GM18873 (cell line): ENCODE measurements at regions not wholly inside any gene's neighbourhood (a gene's known extent, or its start where the extent isn't known, plus 50 kb on each side); places are given as distances from the start of the nearest gene placed in this dataset.

ENCODE experiments used
- ATAC-seq: cut with Tn5 transposase; IDR thresholded peaks from one replicate; pipeline ENCODE4 v1.9.1; 2021; ENCODE audit warnings: mild to moderate bottlenecking, moderate library complexity, moderate number of reproducible peaks; ENCODE audit not compliant: unreplicated experiment, low FRiP score

DNA sequence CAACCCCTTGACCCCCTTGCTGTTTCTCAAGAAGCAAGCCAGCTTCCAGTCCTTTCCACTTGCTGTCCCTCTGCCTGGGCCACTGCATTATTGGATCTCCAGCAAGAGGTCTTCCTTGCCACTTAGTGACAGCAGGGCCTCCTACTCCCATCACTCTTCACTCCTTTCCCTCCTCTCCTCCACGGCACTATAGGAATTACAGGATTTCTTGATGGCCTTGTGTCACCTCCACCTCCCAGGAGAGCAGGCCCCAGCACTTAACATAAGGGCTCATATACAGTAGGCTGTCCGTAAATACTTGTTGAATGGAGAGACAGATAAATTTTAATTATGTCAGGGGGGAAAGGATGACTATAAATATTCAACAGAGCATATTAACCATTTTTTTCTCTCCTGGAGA is 129.4 kb downstream of the SP3 start:
- no peak for ATAC-seq

DNA sequence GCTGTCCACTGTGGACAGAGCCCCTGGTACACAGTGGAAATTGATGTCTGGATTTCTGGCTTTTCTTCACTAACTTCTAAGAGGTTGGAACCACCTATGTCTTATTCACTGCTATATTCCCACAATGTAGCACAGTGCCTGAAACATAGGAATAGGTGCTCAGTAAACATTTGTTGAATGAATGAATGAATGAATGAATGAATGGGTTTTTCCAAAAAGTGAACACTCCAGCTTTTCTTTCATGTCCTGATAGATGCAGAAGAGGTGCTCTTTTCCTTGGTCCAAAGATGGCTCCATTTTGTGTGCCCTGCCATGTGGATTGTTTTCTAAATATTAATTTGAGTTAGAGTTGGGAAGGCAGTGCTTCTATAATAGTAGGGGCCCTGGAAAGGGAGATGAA is 124.1 kb downstream of the SP3 start:
- ATAC-seq = no peak

GRCh38 chr2:173843526-173843925 is 121.6 kb downstream of the SP3 start:
- ATAC-seq = no peak

DNA sequence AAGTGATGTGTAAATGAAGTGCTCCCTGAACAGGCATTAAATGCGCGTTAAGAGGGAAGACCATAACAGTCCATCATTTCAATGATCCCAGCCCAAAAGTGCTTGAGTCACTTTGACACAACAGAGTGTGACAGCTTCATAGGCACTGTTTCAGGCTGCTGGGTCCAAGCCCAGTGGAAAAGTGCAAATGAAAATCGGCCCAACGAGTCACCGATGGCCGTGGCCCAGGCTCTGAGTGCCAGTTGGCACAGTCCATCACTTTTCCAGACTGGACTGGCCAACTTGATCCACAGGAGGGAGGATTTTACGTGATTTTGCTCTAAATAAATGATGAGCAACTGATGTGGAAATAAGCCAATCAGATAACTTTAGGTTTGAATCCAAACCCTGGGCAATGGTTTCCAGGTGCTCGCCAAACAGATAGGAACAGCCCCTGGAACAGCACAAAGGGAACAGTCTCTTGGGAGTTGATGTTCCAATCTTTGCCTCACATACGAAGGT is 114.0 kb downstream of the SP3 start:
- no peak for ATAC-seq

DNA sequence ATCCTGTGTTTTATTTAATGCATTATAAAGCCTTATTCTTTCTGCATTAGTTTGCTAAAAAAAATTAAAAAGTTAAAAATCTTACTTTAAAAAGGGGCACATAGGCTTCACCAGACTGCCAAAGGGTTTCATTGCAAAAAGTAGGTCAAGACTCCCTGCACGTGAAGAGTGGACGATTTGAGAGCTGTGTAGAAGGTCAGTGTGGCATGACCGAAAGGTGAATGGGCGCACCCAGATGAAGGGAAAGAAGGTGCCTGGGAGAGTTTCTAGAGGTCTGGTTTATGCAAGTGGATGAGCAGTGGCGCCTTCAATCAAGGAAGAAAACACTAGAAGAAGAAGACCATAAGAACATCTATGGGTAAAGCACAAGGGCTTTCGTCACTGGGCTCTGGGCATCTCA is 111.0 kb downstream of the SP3 start:
- ATAC-seq = no peak

GRCh38 chr2:173854840-173855239 is 110.3 kb downstream of the SP3 start:
- no peak for ATAC-seq

DNA sequence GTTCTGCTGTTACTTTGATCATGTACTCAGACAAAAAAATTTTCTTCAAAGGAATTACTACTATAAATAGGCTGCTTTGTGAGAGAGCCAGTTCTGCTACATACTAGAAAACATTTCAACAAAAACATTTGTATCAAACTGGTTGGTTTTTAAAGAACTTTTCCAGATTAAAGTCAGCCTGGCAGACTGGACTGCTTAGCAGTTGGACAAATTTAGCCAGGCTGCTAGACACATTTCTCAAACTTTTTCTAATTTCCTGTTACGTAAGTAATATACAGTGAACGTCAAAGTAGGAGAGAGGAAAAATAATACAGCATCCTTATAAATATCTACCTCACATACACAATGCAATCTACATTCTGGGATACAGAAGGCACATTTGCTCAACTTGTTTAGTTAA is 109.5 kb downstream of the SP3 start:
- ATAC-seq = no peak
